ENCODE measurements at regions not wholly inside any gene's neighbourhood (a gene's known extent, or its start where the extent isn't known, plus 50 kb on each side); places are given as distances from the start of the nearest gene placed in this dataset.
A peak's percentile ranks its signal among the peaks of the same experiment; 100 is the strongest.

DNA sequence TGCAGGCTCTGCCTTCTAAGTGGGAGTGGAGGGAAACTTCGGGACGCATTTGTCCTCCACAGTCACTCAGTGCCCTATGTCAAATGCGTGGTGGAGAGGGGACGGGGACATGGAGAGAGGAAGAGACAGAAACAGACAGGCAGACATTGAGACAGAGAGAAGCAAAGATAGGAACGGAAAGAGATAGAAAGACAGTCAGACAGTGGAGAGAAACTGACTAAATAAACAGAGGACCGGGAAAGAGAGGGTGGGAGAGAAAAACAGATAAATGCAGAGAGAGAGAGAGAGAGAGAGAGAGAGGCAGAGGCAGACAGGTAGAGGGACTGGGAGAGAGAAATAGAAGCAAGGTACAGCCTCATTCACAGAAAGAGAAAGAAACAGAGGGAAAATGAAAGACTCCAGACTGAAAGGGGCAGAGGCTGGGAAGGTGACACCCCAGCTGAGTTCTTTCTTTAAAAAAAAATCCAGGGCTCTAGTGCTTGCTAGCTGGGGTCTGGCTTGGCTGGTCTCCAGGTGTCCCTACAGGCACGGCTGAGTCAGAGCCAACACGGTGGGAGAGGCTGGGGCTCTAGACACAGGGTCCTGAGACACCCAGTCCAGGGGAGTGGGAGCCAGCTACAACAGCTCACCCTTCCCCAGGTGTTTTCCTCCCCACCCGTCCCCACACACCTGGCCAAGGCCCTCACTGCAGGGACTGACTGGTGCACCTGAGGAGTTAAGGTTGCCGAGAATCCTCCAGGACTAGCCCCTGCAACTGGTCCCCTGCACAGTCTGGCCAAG, 506.1 kb upstream of the PROK2 start:
- H3K9me3 ChIP-seq (ENCODE audit: control insufficient read depth, low read depth, low read length), result no peaks in the 10 kb centered on the region
- peaks cover 6% of the 10 kb centered on the region for H3K27me3 Mint-ChIP-seq (ENCODE audit: low read depth)
- no peak overlapping the region for H3K4me2 ChIP-seq (ENCODE audit: insufficient read depth, insufficient read length, low read length)
- H4K5ac ChIP-seq (ENCODE audit: insufficient read length, low read depth, low read length), result no peak overlapping the region
- H3K18ac ChIP-seq (ENCODE audit: insufficient read length, low read depth, low read length), result no peak overlapping the region
- peaks cover 6 to 20% of the 10 kb centered on the region in 2 experiments; a peak in 3 of 4 replicates for H3K4me1 Mint-ChIP-seq
- H2AK5ac ChIP-seq (ENCODE audit: insufficient read length, low read length), result no peak overlapping the region
- WGBS (ENCODE audit: extremely low coverage, insufficient read length, low lambda C conversion rate), result no CpG with 5 or more reads among the region's 10 CpGs
- H3K4ac ChIP-seq (ENCODE audit: low read depth, low read length), result no peak overlapping the region
- no peak overlapping the region for H3K9ac ChIP-seq (ENCODE audit: extremely low read depth, insufficient read length, low read length)
- no peak overlapping the region for H3K27ac ChIP-seq (ENCODE audit: insufficient read length, low read depth, low read length)
- H3K56ac ChIP-seq (ENCODE audit: insufficient read length, low read depth, low read length), result no peak overlapping the region
- TF ChIP-seq, protein P1, sequence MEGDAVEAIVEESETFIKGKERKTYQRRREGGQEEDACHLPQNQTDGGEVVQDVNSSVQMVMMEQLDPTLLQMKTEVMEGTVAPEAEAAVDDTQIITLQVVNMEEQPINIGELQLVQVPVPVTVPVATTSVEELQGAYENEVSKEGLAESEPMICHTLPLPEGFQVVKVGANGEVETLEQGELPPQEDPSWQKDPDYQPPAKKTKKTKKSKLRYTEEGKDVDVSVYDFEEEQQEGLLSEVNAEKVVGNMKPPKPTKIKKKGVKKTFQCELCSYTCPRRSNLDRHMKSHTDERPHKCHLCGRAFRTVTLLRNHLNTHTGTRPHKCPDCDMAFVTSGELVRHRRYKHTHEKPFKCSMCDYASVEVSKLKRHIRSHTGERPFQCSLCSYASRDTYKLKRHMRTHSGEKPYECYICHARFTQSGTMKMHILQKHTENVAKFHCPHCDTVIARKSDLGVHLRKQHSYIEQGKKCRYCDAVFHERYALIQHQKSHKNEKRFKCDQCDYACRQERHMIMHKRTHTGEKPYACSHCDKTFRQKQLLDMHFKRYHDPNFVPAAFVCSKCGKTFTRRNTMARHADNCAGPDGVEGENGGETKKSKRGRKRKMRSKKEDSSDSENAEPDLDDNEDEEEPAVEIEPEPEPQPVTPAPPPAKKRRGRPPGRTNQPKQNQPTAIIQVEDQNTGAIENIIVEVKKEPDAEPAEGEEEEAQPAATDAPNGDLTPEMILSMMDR (conservative IDR thresholded peaks at IDR 0.05), result no peak
- H3T11ph ChIP-seq (ENCODE audit: low read length), result no peak overlapping the region
- H2BK5ac ChIP-seq (ENCODE audit: insufficient read length, low read length), result no peak overlapping the region
- H3K4me3 Mint-ChIP-seq, result no peak overlapping the region
- no peak overlapping the region for H2BK20ac ChIP-seq (ENCODE audit: low read depth, low read length, poor library complexity, severe bottlenecking)
- no peak for DNase-seq
- no peak overlapping the region for H2BK120ac ChIP-seq (ENCODE audit: low read depth, low read length, poor library complexity, severe bottlenecking)
- no peak overlapping the region for H2BK15ac ChIP-seq (ENCODE audit: low read depth, low read length)
- H4K8ac ChIP-seq (replicated peaks; ENCODE audit: insufficient read length, low read depth, low read length), result no peak overlapping the region
- no peaks in the 10 kb centered on the region for H3K79me2 ChIP-seq (ENCODE audit: insufficient read depth, low read length)
- H3K23me2 ChIP-seq (ENCODE audit: insufficient read length, low read depth, low read length, poor library complexity, severe bottlenecking), result no peaks in the 10 kb centered on the region
- no peaks in the 10 kb centered on the region for H3K27me3 ChIP-seq (ENCODE audit: insufficient read depth, low read length)
- no peak overlapping the region for H4K91ac ChIP-seq (ENCODE audit: insufficient read length, low read depth, low read length)
- no peaks in the 10 kb centered on the region for H3K4me1 ChIP-seq (ENCODE audit: insufficient read depth, low read length)
- H3K79me1 ChIP-seq (ENCODE audit: insufficient read depth, low read depth, low read length, poor library complexity, severe bottlenecking), result no peaks in the 10 kb centered on the region
- H3K14ac ChIP-seq (ENCODE audit: insufficient read depth, low read length), result no peak overlapping the region
- no peaks in the 10 kb centered on the region for H3K9me3 Mint-ChIP-seq
- no peaks in the 10 kb centered on the region for H3K36me3 Mint-ChIP-seq (ENCODE audit: insufficient read depth in 1 of 3, low read depth in 3 of 3)
- H2AFZ ChIP-seq (ENCODE audit: low read length), result no peak overlapping the region
- no peak overlapping the region for H2BK12ac ChIP-seq (ENCODE audit: insufficient read length, low read depth, low read length)
- H3K23ac ChIP-seq (ENCODE audit: insufficient read length, low read depth, low read length), result no peak overlapping the region
- peak overlapping the region in 1 of 3 experiments; percentile 26; a peak in 2 of 7 replicates for H3K27ac Mint-ChIP-seq
- H4K20me1 ChIP-seq (ENCODE audit: control insufficient read depth, insufficient read depth, insufficient read length), result no peaks in the 10 kb centered on the region

All from H9 (cell line).